Transverse colon (tissue), 4 donors: ENCODE measurements at regions not wholly inside any gene's neighbourhood (a gene's known extent, or its start where the extent isn't known, plus 50 kb on each side); places are given as distances from the start of the nearest gene placed in this dataset.

Experiments
- EP300 ChIP-seq: sonication (generic); formaldehyde crosslinking; IDR thresholded peaks from one replicate; pipeline ENCODE4 v1.6.1; 2017; ENCODE audit warnings: antibody characterized with exemption, low read depth
- POLR2A ChIP-seq: fragments of 450-650 bp; IDR thresholded peaks from one replicate; pipeline ENCODE4 v1.6.1; 2016; ENCODE audit warnings: antibody characterized with exemption, mild to moderate bottlenecking, moderate library complexity
- POLR2AphosphoS5 ChIP-seq, 3 donors: sonication (generic); formaldehyde crosslinking; IDR thresholded peaks; one replicate each; pipeline ENCODE4 v1.6.1; 2016; ENCODE audit warnings: antibody characterized with exemption in 3 of 3
- TF ChIP-seq, protein P1 (sequence below), 5 experiments: fragments of 200-600 bp in 3 of 5; fragments of 450-650 bp in 2 of 5; sonication (generic) in 3 of 5; IDR thresholded peaks; 1 replicate in 2 of 5; 2 replicates in 3 of 5; pipeline ENCODE4 v1.5.1; 2016 to 2017; ENCODE audit warnings: antibody characterized with exemption in 5 of 5, inconsistent platforms in 3 of 5, mild to moderate bottlenecking in 2 of 5, moderate library complexity in 1 of 5

DNA sequence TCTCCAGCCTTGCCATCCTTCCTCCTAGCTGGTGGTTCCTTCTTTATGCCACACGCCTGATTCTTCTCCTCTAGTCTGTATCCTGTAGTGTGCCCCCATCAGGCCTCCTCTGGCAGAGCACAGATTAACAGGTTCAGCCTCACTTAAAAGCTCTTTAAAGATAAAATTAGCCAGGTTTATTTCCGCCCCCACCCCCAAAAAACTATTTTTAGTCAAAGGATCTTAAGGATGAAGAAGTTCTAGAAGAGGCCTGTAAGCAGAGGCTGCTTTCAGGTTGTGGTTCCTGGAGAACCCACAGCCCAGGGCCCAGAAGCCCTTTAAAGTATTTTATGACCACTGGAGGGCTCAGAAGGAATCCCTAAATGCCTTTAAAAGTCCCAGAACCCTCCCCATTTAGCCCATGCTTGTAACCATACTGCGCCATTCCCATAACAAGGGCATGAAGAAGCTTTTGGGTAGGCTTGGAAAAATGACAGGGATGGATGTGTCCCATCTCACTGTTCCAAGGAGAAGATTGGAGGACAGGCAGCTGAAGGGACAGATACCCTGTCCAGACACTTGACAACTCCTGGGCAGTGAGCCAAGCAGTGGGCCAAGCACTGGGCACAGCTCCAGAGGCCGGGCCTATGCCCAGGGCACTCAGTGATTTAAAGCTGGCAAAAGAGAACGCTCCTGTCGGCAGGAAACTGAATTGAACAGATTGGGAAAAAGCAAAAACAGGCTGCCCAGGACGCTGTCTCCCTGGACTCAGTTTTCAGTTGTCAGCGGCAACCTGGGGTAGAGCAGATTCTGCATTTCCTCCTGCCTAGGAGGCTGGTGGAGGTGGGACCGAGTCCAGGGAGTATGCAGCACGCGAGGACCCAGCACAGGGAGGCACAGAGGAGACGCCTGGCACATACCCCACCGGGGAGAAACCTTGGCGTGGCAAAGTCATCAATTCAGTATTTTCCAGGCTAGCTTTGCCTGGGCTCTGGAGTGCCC lies 106.3 kb upstream of the SSBP2 start:
- TF ChIP-seq, protein P1, sequence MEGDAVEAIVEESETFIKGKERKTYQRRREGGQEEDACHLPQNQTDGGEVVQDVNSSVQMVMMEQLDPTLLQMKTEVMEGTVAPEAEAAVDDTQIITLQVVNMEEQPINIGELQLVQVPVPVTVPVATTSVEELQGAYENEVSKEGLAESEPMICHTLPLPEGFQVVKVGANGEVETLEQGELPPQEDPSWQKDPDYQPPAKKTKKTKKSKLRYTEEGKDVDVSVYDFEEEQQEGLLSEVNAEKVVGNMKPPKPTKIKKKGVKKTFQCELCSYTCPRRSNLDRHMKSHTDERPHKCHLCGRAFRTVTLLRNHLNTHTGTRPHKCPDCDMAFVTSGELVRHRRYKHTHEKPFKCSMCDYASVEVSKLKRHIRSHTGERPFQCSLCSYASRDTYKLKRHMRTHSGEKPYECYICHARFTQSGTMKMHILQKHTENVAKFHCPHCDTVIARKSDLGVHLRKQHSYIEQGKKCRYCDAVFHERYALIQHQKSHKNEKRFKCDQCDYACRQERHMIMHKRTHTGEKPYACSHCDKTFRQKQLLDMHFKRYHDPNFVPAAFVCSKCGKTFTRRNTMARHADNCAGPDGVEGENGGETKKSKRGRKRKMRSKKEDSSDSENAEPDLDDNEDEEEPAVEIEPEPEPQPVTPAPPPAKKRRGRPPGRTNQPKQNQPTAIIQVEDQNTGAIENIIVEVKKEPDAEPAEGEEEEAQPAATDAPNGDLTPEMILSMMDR (IDR thresholded peaks at IDR 0.05): peak in 2 of 5 experiments; percentile 9 to 35
- no peak for TF ChIP-seq EP300
- no peak for TF ChIP-seq POLR2A
- no peak for TF ChIP-seq POLR2AphosphoS5 (IDR thresholded peaks at IDR 0.05)
